ENCODE measurements at regions not wholly inside any gene's neighbourhood (a gene's known extent, or its start where the extent isn't known, plus 50 kb on each side); places are given as distances from the start of the nearest gene placed in this dataset.

DNA sequence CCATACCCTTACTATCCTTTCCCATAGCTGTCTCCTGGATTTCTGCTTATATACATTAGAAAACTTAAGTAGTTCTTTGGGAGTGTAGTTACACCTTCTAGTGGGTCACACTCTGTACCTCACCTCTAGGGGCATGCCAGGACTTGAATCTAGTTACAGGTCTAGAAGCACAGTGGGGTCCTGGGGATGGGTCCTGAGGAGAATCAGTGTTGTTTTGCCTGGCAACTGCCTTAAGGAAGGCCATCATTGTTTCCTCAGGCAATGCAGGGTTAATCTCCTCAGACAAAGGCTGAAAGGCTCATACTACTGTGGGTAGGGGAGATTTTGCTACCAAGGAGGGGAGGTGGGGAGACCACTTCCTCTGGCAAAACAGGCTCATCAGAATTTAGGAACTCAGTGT lies 750.3 kb downstream of the FAT4 start:
- CTCF ChIA-PET: no interaction called here
- TF ChIP-seq EZH2 (IDR thresholded peaks at IDR 0.05; ENCODE audit: borderline replicate concordance, insufficient read depth, low read depth, low read length, poor library complexity, severe bottlenecking): no peak
- TF ChIP-seq, protein P1, sequence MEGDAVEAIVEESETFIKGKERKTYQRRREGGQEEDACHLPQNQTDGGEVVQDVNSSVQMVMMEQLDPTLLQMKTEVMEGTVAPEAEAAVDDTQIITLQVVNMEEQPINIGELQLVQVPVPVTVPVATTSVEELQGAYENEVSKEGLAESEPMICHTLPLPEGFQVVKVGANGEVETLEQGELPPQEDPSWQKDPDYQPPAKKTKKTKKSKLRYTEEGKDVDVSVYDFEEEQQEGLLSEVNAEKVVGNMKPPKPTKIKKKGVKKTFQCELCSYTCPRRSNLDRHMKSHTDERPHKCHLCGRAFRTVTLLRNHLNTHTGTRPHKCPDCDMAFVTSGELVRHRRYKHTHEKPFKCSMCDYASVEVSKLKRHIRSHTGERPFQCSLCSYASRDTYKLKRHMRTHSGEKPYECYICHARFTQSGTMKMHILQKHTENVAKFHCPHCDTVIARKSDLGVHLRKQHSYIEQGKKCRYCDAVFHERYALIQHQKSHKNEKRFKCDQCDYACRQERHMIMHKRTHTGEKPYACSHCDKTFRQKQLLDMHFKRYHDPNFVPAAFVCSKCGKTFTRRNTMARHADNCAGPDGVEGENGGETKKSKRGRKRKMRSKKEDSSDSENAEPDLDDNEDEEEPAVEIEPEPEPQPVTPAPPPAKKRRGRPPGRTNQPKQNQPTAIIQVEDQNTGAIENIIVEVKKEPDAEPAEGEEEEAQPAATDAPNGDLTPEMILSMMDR (IDR thresholded peaks at IDR 0.05): no peak
- no peaks in the 10 kb centered on the region for H3K9me3 Mint-ChIP-seq (ENCODE audit: insufficient read depth)

DNA sequence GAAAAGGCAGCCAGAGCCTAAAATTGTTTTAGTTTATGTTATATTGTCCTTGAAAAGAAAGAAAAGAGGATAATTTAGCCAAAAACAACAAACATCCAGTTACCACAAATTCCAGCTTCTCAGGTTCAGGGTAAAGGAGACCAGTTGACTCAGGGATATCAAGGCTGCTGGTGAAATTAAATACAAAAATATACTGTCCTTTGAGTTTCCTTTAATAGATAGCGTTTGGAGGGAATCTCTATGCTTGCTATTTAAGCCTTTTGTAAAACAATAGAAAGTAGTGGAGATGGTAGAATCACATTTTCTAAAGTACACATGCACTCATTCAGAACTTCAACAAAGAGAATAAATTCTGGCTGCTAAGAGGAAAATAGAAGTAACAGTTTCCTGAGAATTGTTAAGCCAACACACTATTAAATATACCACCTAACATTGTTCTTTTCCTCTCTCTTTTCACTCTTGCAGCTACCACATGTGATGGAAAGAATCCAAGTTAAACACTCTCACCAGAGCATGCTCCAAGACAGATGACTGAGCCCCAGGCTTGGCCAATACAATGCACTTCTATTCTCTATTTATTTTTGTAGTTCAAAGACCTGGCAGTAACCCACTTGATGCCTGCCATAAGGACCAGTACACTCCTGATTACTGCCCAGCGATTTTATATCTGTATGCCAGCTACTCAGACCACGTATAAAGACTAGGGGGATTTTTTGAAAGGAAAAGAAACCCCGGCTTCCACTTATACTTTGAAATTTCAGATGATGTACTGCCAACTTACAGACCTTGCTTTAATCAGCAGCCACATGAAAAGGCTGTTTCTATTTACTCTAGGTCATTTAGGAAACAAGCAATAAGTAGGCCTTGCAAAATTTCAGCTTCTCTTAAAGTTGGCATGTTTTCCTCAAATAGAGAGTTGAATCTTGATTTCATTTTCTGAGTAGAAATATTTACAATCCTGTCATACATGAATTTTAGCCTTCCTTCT lies 756.9 kb downstream of the FAT4 start:
- Histone ChIP-seq H3K36me3 (replicated peaks in 1 of 2; ENCODE audit: control extremely low read depth in 1 of 2, control insufficient read depth in 1 of 2, extremely low read depth in 1 of 2, insufficient read depth in 2 of 2, low read length in 1 of 2) (no peaks in the 10 kb centered on the region), H3K9ac (ENCODE audit: low read length) (no peak overlapping the region), H3K79me2 (ENCODE audit: control insufficient read depth, insufficient read depth, low read length) (no peaks in the 10 kb centered on the region), H3K4me1 (ENCODE audit: control insufficient read depth in 2 of 2, insufficient read depth in 2 of 2, low read length in 2 of 2) (no peaks in the 10 kb centered on the region), H3K27ac (ENCODE audit: low read length in 2 of 2) (no peak overlapping the region), H4K20me1 (ENCODE audit: control insufficient read depth, insufficient read depth, low read length, poor library complexity, severe bottlenecking) (no peaks in the 10 kb centered on the region), H3K4me3 (ENCODE audit: control extremely low read depth in 1 of 5, extremely low read depth in 1 of 5, insufficient read depth in 1 of 5, low read depth in 2 of 5, low read length in 4 of 5) (no peak overlapping the region), H3K9me3 (ENCODE audit: control extremely low read depth in 1 of 3, control insufficient read depth in 2 of 3, insufficient read depth in 1 of 3, low read length in 2 of 3) (no peaks in the 10 kb centered on the region), H3K4me2 (replicated peaks; ENCODE audit: low read depth, low read length, poor library complexity, severe bottlenecking) (no peak overlapping the region), H2AFZ (ENCODE audit: insufficient read depth, low read depth, low read length, poor library complexity, severe bottlenecking) (no peak overlapping the region), H3K27me3 (replicated peaks in 1 of 4; ENCODE audit: control extremely low read depth in 1 of 4, control insufficient read depth in 3 of 4, insufficient read depth in 4 of 4, low read length in 3 of 4) (no peaks in the 10 kb centered on the region)
- Mint-ChIP-seq H3K4me3 (no peak overlapping the region), H3K9me3 (ENCODE audit: insufficient read depth) (no peaks in the 10 kb centered on the region), H3K27ac (no peak overlapping the region), H3K27me3 (no peaks in the 10 kb centered on the region), H3K4me1 (no peaks in the 10 kb centered on the region)
- intact Hi-C loops (cut with micrococcal nuclease): no loop called here
- ChIA-PET POLR2A (no interaction called here), CTCF (no interaction called here)
- DNase-seq: no peak
- WGBS (ENCODE audit: insufficient coverage): no CpG with 5 or more reads among the region's 4 CpGs
- ATAC-seq (ENCODE audit: low read depth): no peak
- TF ChIP-seq, protein P1 (IDR thresholded peaks at IDR 0.05): no peak
- TF ChIP-seq EZH2 (IDR thresholded peaks at IDR 0.05; ENCODE audit: borderline replicate concordance, insufficient read depth, low read depth, low read length, poor library complexity, severe bottlenecking): no peak

More for the DNA sequence above, 750.3 kb downstream of the FAT4 start:
- no peak for ATAC-seq (ENCODE audit: low read depth)
- H3K4me1 ChIP-seq (ENCODE audit: control insufficient read depth in 2 of 2, insufficient read depth in 2 of 2, low read length in 2 of 2): no peaks in the 10 kb centered on the region
- H3K79me2 ChIP-seq (ENCODE audit: control insufficient read depth, insufficient read depth, low read length): no peaks in the 10 kb centered on the region
- no peak overlapping the region for H2AFZ ChIP-seq (ENCODE audit: insufficient read depth, low read depth, low read length, poor library complexity, severe bottlenecking)
- H3K27me3 Mint-ChIP-seq: no peaks in the 10 kb centered on the region
- no peaks in the 10 kb centered on the region for H3K36me3 ChIP-seq (replicated peaks in 1 of 2; ENCODE audit: control extremely low read depth in 1 of 2, control insufficient read depth in 1 of 2, extremely low read depth in 1 of 2, insufficient read depth in 2 of 2, low read length in 1 of 2)
- POLR2A ChIA-PET: no interaction called here
- no peak overlapping the region for H3K27ac Mint-ChIP-seq
- H3K27me3 ChIP-seq (replicated peaks in 1 of 4; ENCODE audit: control extremely low read depth in 1 of 4, control insufficient read depth in 3 of 4, insufficient read depth in 4 of 4, low read length in 3 of 4): no peaks in the 10 kb centered on the region
- H3K4me3 ChIP-seq (ENCODE audit: control extremely low read depth in 1 of 5, extremely low read depth in 1 of 5, insufficient read depth in 1 of 5, low read depth in 2 of 5, low read length in 4 of 5): no peak overlapping the region
- H3K4me2 ChIP-seq (replicated peaks; ENCODE audit: low read depth, low read length, poor library complexity, severe bottlenecking): no peak overlapping the region
- H3K4me3 Mint-ChIP-seq: no peak overlapping the region
- peaks cover 0 to 4% (median 0%) of the 10 kb centered on the region in 3 donors for H3K9me3 ChIP-seq (ENCODE audit: control extremely low read depth in 1 of 3, control insufficient read depth in 2 of 3, insufficient read depth in 1 of 3, low read length in 2 of 3)
- H4K20me1 ChIP-seq (ENCODE audit: control insufficient read depth, insufficient read depth, low read length, poor library complexity, severe bottlenecking): no peaks in the 10 kb centered on the region
- H3K9ac ChIP-seq (ENCODE audit: low read length): no peak overlapping the region
- H3K4me1 Mint-ChIP-seq: no peaks in the 10 kb centered on the region
- no peak for DNase-seq
- intact Hi-C loops (cut with micrococcal nuclease): no loop called here
- no peak overlapping the region for H3K27ac ChIP-seq (ENCODE audit: low read length in 2 of 2)

All from B cell (primary cell).